Astrocyte (in vitro differentiated cells and primary cell): ENCODE measurements at regions not wholly inside any gene's neighbourhood (a gene's known extent, or its start where the extent isn't known, plus 50 kb on each side); places are given as distances from the start of the nearest gene placed in this dataset.

ENCODE experiments used
- CTCF ChIP-seq: IDR thresholded peaks from 2 replicates; pipeline ENCODE4 v1.5.1; 2011; ENCODE audit warnings: low read depth, mild to moderate bottlenecking, inconsistent platforms, low read length, moderate library complexity; ENCODE audit not compliant: insufficient read depth
- EZH2 ChIP-seq: IDR thresholded peaks from 2 replicates; pipeline ENCODE4 v1.6.1; 2012; ENCODE audit warnings: mild to moderate bottlenecking, low read length, inconsistent platforms; ENCODE audit not compliant: insufficient read depth

GRCh38 chr5:8360012-8360411, 491.1 kb downstream of the MTRR start:
- TF ChIP-seq CTCF (no peak), EZH2 (no peak)
